Heart right ventricle (tissue), 16 donors: ENCODE measurements at regions not wholly inside any gene's neighbourhood (a gene's known extent, or its start where the extent isn't known, plus 50 kb on each side); places are given as distances from the start of the nearest gene placed in this dataset.

Experiments used
- ATAC-seq, 8 donors: fragments of 200-7000 bp; cut with Tn5 transposase; one replicate each; pipeline ENCODE4 v1.9.1; 2020; ENCODE audit warnings: mild to moderate bottlenecking in 8 of 8, moderate library complexity in 8 of 8, moderate number of reproducible peaks in 1 of 8
- DNase-seq, 2 donors: peaks; one replicate each; pipeline ENCODE4 v3.0.0-alpha.2; 2020
- H3K27ac ChIP-seq, 10 donors: fragments of 200-600 bp; sonication (generic) in 2 of 10; one replicate each; pipeline versions ENCODE4 v1.5.0 to v1.8.0; 2020 to 2022; ENCODE audit warnings: mild to moderate bottlenecking in 3 of 10
- H3K27me3 ChIP-seq, 7 donors: fragments of 200-600 bp; one replicate each; pipeline ENCODE4 v1.8.0; 2021 to 2022; ENCODE audit warnings: mild to moderate bottlenecking in 2 of 7
- H3K36me3 ChIP-seq, 9 donors: fragments of 200-600 bp; sonication (generic) in 1 of 9; one replicate each; pipeline versions ENCODE4 v1.5.0 to v1.8.0; 2020 to 2022; ENCODE audit warnings: mild to moderate bottlenecking in 2 of 9
- H3K4me1 ChIP-seq, 9 donors: fragments of 200-600 bp; sonication (generic) in 1 of 9; one replicate each; pipeline versions ENCODE4 v1.5.0 to v1.8.0; 2020 to 2022; ENCODE audit warnings: mild to moderate bottlenecking in 4 of 9
- H3K4me3 ChIP-seq, 10 donors: fragments of 200-600 bp; sonication (generic) in 2 of 10; one replicate each; pipeline versions ENCODE4 v1.5.0 to v1.8.0; 2020 to 2022; ENCODE audit warnings: mild to moderate bottlenecking in 7 of 10, moderate library complexity in 2 of 10
- H3K9me3 ChIP-seq, 11 donors: fragments of 200-600 bp in 10 of 11; sonication (generic) in 2 of 11; one replicate each; pipeline versions ENCODE4 v1.5.0 to v1.8.0; 2013 to 2022; ENCODE audit warnings: mild to moderate bottlenecking in 2 of 11, control low read depth in 1 of 11, moderate library complexity in 1 of 11
- CTCF ChIP-seq, 9 donors: fragments of 200-600 bp; sonication (generic) in 2 of 9; IDR thresholded peaks; one replicate each; pipeline versions ENCODE4 v1.5.0 to v1.8.0; 2021 to 2022; ENCODE audit warnings: antibody characterized with exemption in 9 of 9, mild to moderate bottlenecking in 5 of 9, moderate library complexity in 1 of 9
- WGBS, 2 donors: extraction: QIAGEN DNeasy Blood & Tissue Kit; methylation state at CpG; one replicate each; pipeline ENCODE4 v1.1.7; 2013; ENCODE audit warnings: inconsistent platforms in 1 of 2; 5-methylcytosine and 5-hydroxymethylcytosine counted together
- intact Hi-C, 10 donors: fragments of 100-400 bp; cut with DNase I; formaldehyde crosslinking; loops; one replicate each; pipeline versions ENCODE4 v1.11.1 to v1.14.2; 2022
- donor health status: Arrhythmogenic right ventricular cardiomyopathy.
- donor health status: ischemic (EF 13 %, LVEDD 7.1; RV severe dilation, severe dysfunction).
- donor health status: healthy with polysubstance abuse.
- donor health status: DM: no; HTN: yes; CAD: no.
- donor health status: DM: no; HTN: no; CAD: no.
- donor health status: ischemic (EF 25% LVEDD 6.9; RV normal size, moderate dysfunction).
- donor health status: ischemic (EF 25% LVEDD 5.7; RV mildly dilated, moderate dysfunction).
- donor health status: healthy.
- donor health status: DM: yes; HTN: yes; CAD: no.
- donor health status: Ischemic cardiomyopathy.
- donor health status: ischemic (EF 35%, LVEDD 5.7; RV mildly dilated, moderate dysfunction).
- donor health status: nonischemic (EF 11% LVEDD 7.7; RV severe dilation, severe dysfunction).
- donor health status: DM: yes; HTN: yes; CAD: no.
- donor health status: PGD.
- donor health status: ischemic (EF 29% LVEDD 5.4; RV normal size, mild dysfunction).
- donor health status: nonischemic (EF 23%, LVEDD 6.1; RV moderate dilation, normal function).

GRCh38 chr13:80195649-80196048 is 145.3 kb downstream of the SPRY2 start:
- TF ChIP-seq CTCF (IDR thresholded peaks at IDR 0.05): no peak
- 88 to 89% methylated on average over 2 of the region's 2 CpGs for WGBS, 2 donors
- no peak for ATAC-seq

GRCh38 chr13:80189889-80190597 is 150.9 kb downstream of the SPRY2 start:
- peaks cover 0 to 4% (median 0%) of the 10 kb centered on the region in 9 donors for H3K4me1 ChIP-seq
- H3K4me3 ChIP-seq: no peak overlapping the region
- TF ChIP-seq CTCF (IDR thresholded peaks at IDR 0.05): no peak
- no peak overlapping the region for H3K27ac ChIP-seq
- ATAC-seq: no peak
- DNase-seq: no peak
- no peaks in the 10 kb centered on the region for H3K27me3 ChIP-seq
- H3K36me3 ChIP-seq: no peaks in the 10 kb centered on the region
- 94 to 96% methylated on average over 11 of the region's 11 CpGs for WGBS, 2 donors
- no peaks in the 10 kb centered on the region for H3K9me3 ChIP-seq
- intact Hi-C loops: no loop called here

More at GRCh38 chr13:80195649-80196048, 145.3 kb downstream of the SPRY2 start:
- no peak for DNase-seq
- intact Hi-C loops: no loop called here
- no peak overlapping the region for H3K4me3 ChIP-seq
- peaks cover 0 to 11% (median 0%) of the 10 kb centered on the region in 9 donors for H3K4me1 ChIP-seq
- H3K36me3 ChIP-seq: no peaks in the 10 kb centered on the region
- H3K9me3 ChIP-seq: no peaks in the 10 kb centered on the region
- no peaks in the 10 kb centered on the region for H3K27me3 ChIP-seq
- H3K27ac ChIP-seq: no peak overlapping the region

- Histone ChIP-seq H3K4me1 (no peaks in the 10 kb centered on the region), H3K9me3 (peaks cover 0 to under 1% (median 0%) of the 10 kb centered on the region in 11 donors), H3K27me3 (no peaks in the 10 kb centered on the region), H3K27ac (no peak overlapping the region), H3K36me3 (no peaks in the 10 kb centered on the region), H3K4me3 (no peak overlapping the region)
- intact Hi-C loops: no loop called here
- ATAC-seq: no peak
- no peak for DNase-seq
- WGBS, 2 donors: 63 to 77% methylated on average over 8 of the region's 8 CpGs
- no peak for TF ChIP-seq CTCF (IDR thresholded peaks at IDR 0.05)
Measured at GRCh38 chr13:80180740-80181355, 160.1 kb downstream of the SPRY2 start.

- H3K4me1 ChIP-seq: peaks cover 0 to 6% (median 0%) of the 10 kb centered on the region in 9 donors
- no peak for DNase-seq
- no peak overlapping the region for H3K27ac ChIP-seq
- no peak for ATAC-seq
- peaks cover 0 to 6% (median 0%) of the 10 kb centered on the region in 11 donors for H3K9me3 ChIP-seq
- H3K36me3 ChIP-seq: no peaks in the 10 kb centered on the region
- H3K27me3 ChIP-seq: no peaks in the 10 kb centered on the region
- no peak for TF ChIP-seq CTCF (IDR thresholded peaks at IDR 0.05)
- no peak overlapping the region for H3K4me3 ChIP-seq
- intact Hi-C loops: no loop called here
- WGBS, 2 donors: 93 to 97% methylated on average over 3 of the region's 3 CpGs
Measured at GRCh38 chr13:80177327-80177726, 163.6 kb downstream of the SPRY2 start.
